ENCODE measurements at regions not wholly inside any gene's neighbourhood (a gene's known extent, or its start where the extent isn't known, plus 50 kb on each side); places are given as distances from the start of the nearest gene placed in this dataset.

DNA sequence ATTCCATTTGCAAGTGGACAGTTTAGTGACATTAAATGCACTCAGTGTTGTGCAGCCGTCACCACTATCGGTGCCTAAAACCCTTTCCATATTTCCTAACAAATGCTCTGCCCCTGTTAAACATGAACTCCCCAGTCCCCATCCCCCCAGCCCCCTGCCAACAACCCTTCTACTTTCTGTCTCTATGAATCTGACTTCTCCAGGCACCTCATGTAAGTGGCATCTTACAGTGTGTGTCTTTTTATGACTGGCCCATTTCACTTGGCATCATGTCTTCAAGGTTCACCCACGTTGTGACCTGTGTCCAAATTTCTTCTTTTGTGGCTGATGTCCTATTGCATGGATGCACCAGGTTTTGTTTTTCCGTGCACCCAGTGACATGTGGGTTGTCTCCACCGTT, 140.9 kb upstream of the GPC1 start:
- Histone ChIP-seq H3K27ac (ENCODE audit: low read depth, low read length) (no peak overlapping the region), H3K79me1 (ENCODE audit: low read depth, low read length) (no peaks in the 10 kb centered on the region), H2AK5ac (ENCODE audit: low read depth, low read length) (no peak overlapping the region), H3K4me2 (ENCODE audit: insufficient read depth in 1 of 2, low read depth in 2 of 2, low read length in 2 of 2) (no peak overlapping the region), H2AFZ (ENCODE audit: low read length) (no peak overlapping the region), H3K36me3 (ENCODE audit: control insufficient read depth in 2 of 4, insufficient read depth in 4 of 4, low read length in 3 of 4) (no peaks in the 10 kb centered on the region), H2BK5ac (ENCODE audit: low read depth, low read length) (no peak overlapping the region), H3K4me1 (replicated peaks in 1 of 4; ENCODE audit: control insufficient read depth in 3 of 4, insufficient read depth in 4 of 4, low read length in 3 of 4) (peaks cover 0 to 14% (median 9%) of the 10 kb centered on the region in 4 experiments; a peak in 5 of 7 replicates), H2BK15ac (ENCODE audit: low read length) (no peak overlapping the region), H2BK20ac (ENCODE audit: low read length) (no peak overlapping the region), H3K9me3 (ENCODE audit: insufficient read depth in 2 of 2, low read depth in 1 of 2, low read length in 1 of 2) (no peaks in the 10 kb centered on the region), H4K8ac (ENCODE audit: extremely low read depth, insufficient read depth, low read length) (no peak overlapping the region), H4K20me1 (replicated peaks in 1 of 2; ENCODE audit: control insufficient read depth in 1 of 2, insufficient read depth in 2 of 2, low read length in 2 of 2) (no peaks in the 10 kb centered on the region), H4K91ac (replicated peaks; ENCODE audit: insufficient read length, low read length) (no peak overlapping the region), H3K4ac (replicated peaks; ENCODE audit: insufficient read length, low read depth, low read length) (no peak overlapping the region), H3K14ac (ENCODE audit: insufficient read length) (no peak overlapping the region), H3K23ac (ENCODE audit: insufficient read length) (no peak overlapping the region), H3K4me3 (ENCODE audit: extremely low read depth in 1 of 4, insufficient read depth in 2 of 4, low read depth in 3 of 4, low read length in 4 of 4) (no peak overlapping the region), H3K79me2 (ENCODE audit: control insufficient read depth in 1 of 2, insufficient read depth in 2 of 2, low read length in 2 of 2) (no peaks in the 10 kb centered on the region), H2BK12ac (ENCODE audit: low read depth, low read length) (no peak overlapping the region), H4K5ac (ENCODE audit: insufficient read length, low read depth, low read length) (no peak overlapping the region), H3K9ac (replicated peaks in 1 of 4; ENCODE audit: extremely low read depth in 1 of 4, low read depth in 3 of 4, low read length in 3 of 4) (no peak overlapping the region), H3K23me2 (ENCODE audit: low read depth, low read length) (no peaks in the 10 kb centered on the region), H3K56ac (replicated peaks; ENCODE audit: insufficient read length, low read depth, low read length) (no peak overlapping the region), H2BK120ac (replicated peaks; ENCODE audit: low read depth, low read length) (no peak overlapping the region), H3K27me3 (replicated peaks in 1 of 4; ENCODE audit: control insufficient read depth in 3 of 4, extremely low read depth in 1 of 4, insufficient read depth in 3 of 4, low read length in 3 of 4) (no peaks in the 10 kb centered on the region), H3K18ac (ENCODE audit: extremely low read depth, low read length) (no peak overlapping the region)
- CTCF ChIA-PET (ENCODE audit: partially characterized antibody): no interaction called here
- POLR2A ChIA-PET (ENCODE audit: partially characterized antibody): no interaction called here
- WGBS, 2 experiments (ENCODE audit: extremely low coverage in 1 of 2, insufficient coverage in 1 of 2, insufficient read length in 1 of 2, insufficient replicate concordance in 2 of 2, low coverage in 1 of 2, low lambda C conversion rate in 2 of 2, missing lambda C conversion rate in 1 of 2): 96% methylated on average over 4 of the region's 5 CpGs; no CpG with 5 or more reads in 1 of the 2 experiments
- FAIRE-seq: no peak
- TF ChIP-seq, protein P1, sequence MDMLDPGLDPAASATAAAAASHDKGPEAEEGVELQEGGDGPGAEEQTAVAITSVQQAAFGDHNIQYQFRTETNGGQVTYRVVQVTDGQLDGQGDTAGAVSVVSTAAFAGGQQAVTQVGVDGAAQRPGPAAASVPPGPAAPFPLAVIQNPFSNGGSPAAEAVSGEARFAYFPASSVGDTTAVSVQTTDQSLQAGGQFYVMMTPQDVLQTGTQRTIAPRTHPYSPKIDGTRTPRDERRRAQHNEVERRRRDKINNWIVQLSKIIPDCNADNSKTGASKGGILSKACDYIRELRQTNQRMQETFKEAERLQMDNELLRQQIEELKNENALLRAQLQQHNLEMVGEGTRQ (IDR thresholded peaks at IDR 0.05; ENCODE audit: low read length): no peak
- no peak for TF ChIP-seq SP2 (IDR thresholded peaks at IDR 0.05; ENCODE audit: low read length)
- no peak for TF ChIP-seq TCF12 (IDR thresholded peaks at IDR 0.05; ENCODE audit: low read depth, low read length)
- TF ChIP-seq SUZ12 (IDR thresholded peaks at IDR 0.05; ENCODE audit: low read length): no peak
- TF ChIP-seq, protein P2, sequence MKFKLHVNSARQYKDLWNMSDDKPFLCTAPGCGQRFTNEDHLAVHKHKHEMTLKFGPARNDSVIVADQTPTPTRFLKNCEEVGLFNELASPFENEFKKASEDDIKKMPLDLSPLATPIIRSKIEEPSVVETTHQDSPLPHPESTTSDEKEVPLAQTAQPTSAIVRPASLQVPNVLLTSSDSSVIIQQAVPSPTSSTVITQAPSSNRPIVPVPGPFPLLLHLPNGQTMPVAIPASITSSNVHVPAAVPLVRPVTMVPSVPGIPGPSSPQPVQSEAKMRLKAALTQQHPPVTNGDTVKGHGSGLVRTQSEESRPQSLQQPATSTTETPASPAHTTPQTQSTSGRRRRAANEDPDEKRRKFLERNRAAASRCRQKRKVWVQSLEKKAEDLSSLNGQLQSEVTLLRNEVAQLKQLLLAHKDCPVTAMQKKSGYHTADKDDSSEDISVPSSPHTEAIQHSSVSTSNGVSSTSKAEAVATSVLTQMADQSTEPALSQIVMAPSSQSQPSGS (IDR thresholded peaks at IDR 0.05; ENCODE audit: low read length): no peak
- TF ChIP-seq CREB1 (IDR thresholded peaks at IDR 0.05): no peak
- TF ChIP-seq, protein P3, sequence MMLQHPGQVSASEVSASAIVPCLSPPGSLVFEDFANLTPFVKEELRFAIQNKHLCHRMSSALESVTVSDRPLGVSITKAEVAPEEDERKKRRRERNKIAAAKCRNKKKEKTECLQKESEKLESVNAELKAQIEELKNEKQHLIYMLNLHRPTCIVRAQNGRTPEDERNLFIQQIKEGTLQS (IDR thresholded peaks at IDR 0.05; ENCODE audit: insufficient read depth, low read depth, low read length): no peak
- TF ChIP-seq KDM5A (IDR thresholded peaks at IDR 0.05; ENCODE audit: low read length): no peak
- no peak for DNase-seq (ENCODE audit: low read depth in 1 of 2, low spot score in 2 of 2)

Data from H1 (cell line).